ENCODE measurements at regions not wholly inside any gene's neighbourhood (a gene's known extent, or its start where the extent isn't known, plus 50 kb on each side); places are given as distances from the start of the nearest gene placed in this dataset.

- DNase-seq (ENCODE audit: low read depth) = no peak
- TF ChIP-seq CTCF (IDR thresholded peaks at IDR 0.05; ENCODE audit: insufficient read depth, low read length, poor library complexity, severe bottlenecking) = no peak
Observed at GRCh38 chr6:129940454-129941195, 77.8 kb upstream of the L3MBTL3 start.

GRCh38 chr6:129938249-129939020, 77.3 kb upstream of the TMEM244 start:
- H3K27me3 ChIP-seq (ENCODE audit: control insufficient read depth, insufficient read depth, low read length) = no peaks in the 10 kb centered on the region
- DNase-seq (ENCODE audit: low read depth) = no peak
- TF ChIP-seq CTCF (IDR thresholded peaks at IDR 0.05; ENCODE audit: insufficient read depth, low read length, poor library complexity, severe bottlenecking) = no peak
- no peaks in the 10 kb centered on the region for H3K36me3 ChIP-seq (ENCODE audit: control insufficient read depth, insufficient read depth, low read length)
- H3K4me3 ChIP-seq (ENCODE audit: low read depth, low read length) = no peak overlapping the region

More at GRCh38 chr6:129940454-129941195, 77.8 kb upstream of the L3MBTL3 start:
- Histone ChIP-seq H3K27me3 (ENCODE audit: control insufficient read depth, insufficient read depth, low read length) (no peaks in the 10 kb centered on the region), H3K4me3 (ENCODE audit: low read depth, low read length) (no peak overlapping the region), H3K36me3 (ENCODE audit: control insufficient read depth, insufficient read depth, low read length) (no peaks in the 10 kb centered on the region)

GRCh38 chr6:129936329-129937165, 75.4 kb upstream of the TMEM244 start:
- DNase-seq (ENCODE audit: low read depth) = no peak
- Histone ChIP-seq H3K36me3 (ENCODE audit: control insufficient read depth, insufficient read depth, low read length) (no peaks in the 10 kb centered on the region), H3K4me3 (ENCODE audit: low read depth, low read length) (no peak overlapping the region), H3K27me3 (ENCODE audit: control insufficient read depth, insufficient read depth, low read length) (no peaks in the 10 kb centered on the region)
- TF ChIP-seq CTCF (IDR thresholded peaks at IDR 0.05; ENCODE audit: insufficient read depth, low read length, poor library complexity, severe bottlenecking) = peak; percentile 56

GRCh38 chr6:129932321-129932720, 71.2 kb upstream of the TMEM244 start:
- TF ChIP-seq CTCF (IDR thresholded peaks at IDR 0.05; ENCODE audit: insufficient read depth, low read length, poor library complexity, severe bottlenecking) = no peak
- Histone ChIP-seq H3K27me3 (ENCODE audit: control insufficient read depth, insufficient read depth, low read length) (no peaks in the 10 kb centered on the region), H3K36me3 (ENCODE audit: control insufficient read depth, insufficient read depth, low read length) (no peaks in the 10 kb centered on the region), H3K4me3 (ENCODE audit: low read depth, low read length) (no peak overlapping the region)
- no peak for DNase-seq (ENCODE audit: low read depth)

- H3K36me3 ChIP-seq (ENCODE audit: control insufficient read depth, insufficient read depth, low read length) = no peaks in the 10 kb centered on the region
- no peaks in the 10 kb centered on the region for H3K27me3 ChIP-seq (ENCODE audit: control insufficient read depth, insufficient read depth, low read length)
- no peak for DNase-seq (ENCODE audit: low read depth)
- TF ChIP-seq CTCF (IDR thresholded peaks at IDR 0.05; ENCODE audit: insufficient read depth, low read length, poor library complexity, severe bottlenecking) = no peak
- no peak overlapping the region for H3K4me3 ChIP-seq (ENCODE audit: low read depth, low read length)
Observed at GRCh38 chr6:129929433-129929832, 68.3 kb upstream of the TMEM244 start.

All from kidney epithelial cell (primary cell).